Neural progenitor cell (in vitro differentiated cells): ENCODE measurements at regions not wholly inside any gene's neighbourhood (a gene's known extent, or its start where the extent isn't known, plus 50 kb on each side); places are given as distances from the start of the nearest gene placed in this dataset.

Experiments
- DNase-seq: peaks from one replicate; pipeline ENCODE4 v3.0.0-alpha.2; 2016; ENCODE audit warnings: low spot score
- H2AFZ ChIP-seq: fragments of 200-600 bp; sonication (generic); replicated peaks from 2 replicates; pipeline ENCODE4 v1.6.1; 2016; ENCODE audit warnings: antibody characterized with exemption
- H3F3A ChIP-seq: fragments of 200-600 bp; sonication (generic); 2 replicates; pipeline ENCODE4 v1.6.1; 2016; ENCODE audit warnings: antibody characterized with exemption, low read depth
- H3K27ac ChIP-seq: fragments of 200-600 bp; sonication (generic); 2 replicates; pipeline ENCODE4 v1.5.1; 2016; ENCODE audit warnings: mild to moderate bottlenecking
- H3K27me3 ChIP-seq: fragments of 200-600 bp; sonication (generic); 2 replicates; pipeline ENCODE4 v1.6.1; 2016; ENCODE audit warnings: mild to moderate bottlenecking, moderate library complexity
- H3K36me3 ChIP-seq: fragments of 200-600 bp; sonication (generic); 2 replicates; pipeline ENCODE4 v1.5.1; 2016
- H3K4me1 ChIP-seq: fragments of 200-600 bp; sonication (generic); 2 replicates; pipeline ENCODE4 v1.6.1; 2016; ENCODE audit warnings: mixed run types
- H3K4me2 ChIP-seq: fragments of 200-600 bp; sonication (generic); 2 replicates; pipeline ENCODE4 v1.6.1; 2016
- H3K4me3 ChIP-seq: fragments of 200-600 bp; sonication (generic); 2 replicates; pipeline ENCODE4 v1.5.1; 2016
- H3K79me2 ChIP-seq: fragments of 200-600 bp; sonication (generic); 2 replicates; pipeline ENCODE4 v1.6.1; 2016; ENCODE audit warnings: low read depth
- H3K9ac ChIP-seq: fragments of 200-600 bp; sonication (generic); 2 replicates; pipeline ENCODE4 v1.6.1; 2016
- H3K9me3 ChIP-seq: fragments of 200-600 bp; sonication (generic); 2 replicates; pipeline ENCODE4 v1.5.1; 2016; ENCODE audit warnings: low read depth
- H4K20me1 ChIP-seq: fragments of 200-600 bp; sonication (generic); 2 replicates; pipeline ENCODE4 v1.6.1; 2016; ENCODE audit warnings: low read depth
- H3K27ac Mint-ChIP-seq: 3 replicates; pipeline ENCODE4 v1.8.0; 2021; ENCODE audit warnings: mixed read lengths
- H3K27me3 Mint-ChIP-seq: 2 replicates; pipeline ENCODE4 v1.8.0; 2022; ENCODE audit warnings: low read depth, mild to moderate bottlenecking, inconsistent platforms, moderate library complexity, mixed read lengths; ENCODE audit not compliant: insufficient read depth
- H3K36me3 Mint-ChIP-seq: 3 replicates; pipeline ENCODE4 v1.8.0; 2021; ENCODE audit warnings: mixed read lengths
- H3K4me1 Mint-ChIP-seq: 3 replicates; pipeline ENCODE4 v1.8.0; 2021; ENCODE audit warnings: mixed read lengths
- H3K4me3 Mint-ChIP-seq: 3 replicates; pipeline ENCODE4 v1.8.0; 2021; ENCODE audit warnings: mild to moderate bottlenecking, moderate library complexity, mixed read lengths
- H3K9me3 Mint-ChIP-seq: 3 replicates; pipeline ENCODE4 v1.8.0; 2020; ENCODE audit warnings: mixed read lengths
- CTCF ChIP-seq: fragments of 200-600 bp; sonication (generic); IDR thresholded peaks from 2 replicates; pipeline ENCODE4 v1.5.1; 2017; ENCODE audit warnings: antibody characterized with exemption, mild to moderate bottlenecking
- EZH2 ChIP-seq: fragments of 200-600 bp; sonication (generic); IDR thresholded peaks from 2 replicates; pipeline ENCODE4 v1.6.1; 2017; ENCODE audit warnings: antibody characterized with exemption, mild to moderate bottlenecking, moderate library complexity
- EZH2phosphoT487 ChIP-seq: fragments of 200-600 bp; sonication (generic); IDR thresholded peaks from 2 replicates; pipeline ENCODE4 v1.6.1; 2017; ENCODE audit warnings: antibody characterized with exemption

- peaks cover 4% of the 10 kb centered on the region for H3K27me3 Mint-ChIP-seq
- H3K4me2 ChIP-seq, result no peak overlapping the region
- no peaks in the 10 kb centered on the region for H3K79me2 ChIP-seq
These were observed 65.4 kb downstream of the PHETA1 start for GRCh38 chr12:111303531-111303930.

GRCh38 chr12:111298582-111299436 lies 70.1 kb downstream of the PHETA1 start:
- H3K27ac ChIP-seq, result no peak overlapping the region
- Mint-ChIP-seq H3K4me1 (peaks cover 13% of the 10 kb centered on the region), H3K27me3 (peaks cover 9% of the 10 kb centered on the region), H3K36me3 (no peaks in the 10 kb centered on the region), H3K9me3 (peaks cover 5% of the 10 kb centered on the region), H3K4me3 (no peak overlapping the region), H3K27ac (no peak overlapping the region)
- H3K4me2 ChIP-seq, result peak overlapping the region; percentile 47
- no peaks in the 10 kb centered on the region for H3K79me2 ChIP-seq
- no peaks in the 10 kb centered on the region for H4K20me1 ChIP-seq
- peak; percentile 87 for DNase-seq
- no peaks in the 10 kb centered on the region for H3K9me3 ChIP-seq
- TF ChIP-seq EZH2phosphoT487 (no peak), CTCF (peak; percentile 88)
- peak overlapping the region; percentile 19 for H2AFZ ChIP-seq
- no peak overlapping the region for H3K9ac ChIP-seq
- no peak overlapping the region for H3K4me3 ChIP-seq
- no peaks in the 10 kb centered on the region for H3K36me3 ChIP-seq
- H3K4me1 ChIP-seq, result peaks cover 9% of the 10 kb centered on the region
- peaks cover 3% of the 10 kb centered on the region for H3F3A ChIP-seq
- H3K27me3 ChIP-seq, result no peaks in the 10 kb centered on the region

More at GRCh38 chr12:111303531-111303930, 65.4 kb downstream of the PHETA1 start:
- DNase-seq, result no peak
- no peak overlapping the region for H3K27ac Mint-ChIP-seq
- peaks cover 22% of the 10 kb centered on the region for H3K9me3 Mint-ChIP-seq
- Histone ChIP-seq H3K9me3 (peaks cover 8% of the 10 kb centered on the region), H3K36me3 (no peaks in the 10 kb centered on the region), H2AFZ (no peak overlapping the region), H3K4me1 (peaks cover 2% of the 10 kb centered on the region), H4K20me1 (no peaks in the 10 kb centered on the region), H3F3A (peaks cover 2% of the 10 kb centered on the region), H3K4me3 (no peak overlapping the region), H3K9ac (no peak overlapping the region), H3K27ac (no peak overlapping the region), H3K27me3 (no peaks in the 10 kb centered on the region)
- no peak overlapping the region for H3K4me3 Mint-ChIP-seq
- TF ChIP-seq CTCF (no peak), EZH2 (no peak), EZH2phosphoT487 (no peak)
- peaks cover 13% of the 10 kb centered on the region for H3K36me3 Mint-ChIP-seq
- peaks cover 2% of the 10 kb centered on the region for H3K4me1 Mint-ChIP-seq

- no peaks in the 10 kb centered on the region for H3K36me3 ChIP-seq
- no peak overlapping the region for H3K27ac Mint-ChIP-seq
- DNase-seq, result peak; percentile 83
These were observed 71.0 kb downstream of the PHETA1 start for GRCh38 chr12:111297703-111298426.

More at GRCh38 chr12:111297703-111298426, 71.0 kb downstream of the PHETA1 start:
- no peak overlapping the region for H3K27ac ChIP-seq
- H3K27me3 Mint-ChIP-seq, result peaks cover 9% of the 10 kb centered on the region
- no peaks in the 10 kb centered on the region for H3K79me2 ChIP-seq
- H3K4me2 ChIP-seq, result peak overlapping the region; percentile 47
- H3K4me1 Mint-ChIP-seq, result peaks cover 15% of the 10 kb centered on the region
- no peaks in the 10 kb centered on the region for H4K20me1 ChIP-seq
- H2AFZ ChIP-seq, result peak overlapping the region; percentile 37
- H3K9me3 Mint-ChIP-seq, result peaks cover 2% of the 10 kb centered on the region
- H3K9me3 ChIP-seq, result no peaks in the 10 kb centered on the region
- H3K36me3 Mint-ChIP-seq, result no peaks in the 10 kb centered on the region
- peaks cover 3% of the 10 kb centered on the region for H3F3A ChIP-seq
- H3K4me3 Mint-ChIP-seq, result no peak overlapping the region
- H3K4me3 ChIP-seq, result no peak overlapping the region
- TF ChIP-seq EZH2phosphoT487 (no peak), CTCF (peak; percentile 56)
- H3K4me1 ChIP-seq, result peaks cover 17% of the 10 kb centered on the region
- H3K27me3 ChIP-seq, result no peaks in the 10 kb centered on the region
- H3K9ac ChIP-seq, result no peak overlapping the region
